AG20443 (cell line): ENCODE measurements at regions not wholly inside any gene's neighbourhood (a gene's known extent, or its start where the extent isn't known, plus 50 kb on each side); places are given as distances from the start of the nearest gene placed in this dataset.

Experiments used
- DNase-seq: peaks from one replicate; pipeline ENCODE4 v3.0.0; 2012; ENCODE audit warnings: low spot score, mixed read lengths

- DNase-seq, result no peak
Observed at GRCh38 chr4:96316776-96317175, 476.9 kb downstream of the PDHA2 start.

DNA sequence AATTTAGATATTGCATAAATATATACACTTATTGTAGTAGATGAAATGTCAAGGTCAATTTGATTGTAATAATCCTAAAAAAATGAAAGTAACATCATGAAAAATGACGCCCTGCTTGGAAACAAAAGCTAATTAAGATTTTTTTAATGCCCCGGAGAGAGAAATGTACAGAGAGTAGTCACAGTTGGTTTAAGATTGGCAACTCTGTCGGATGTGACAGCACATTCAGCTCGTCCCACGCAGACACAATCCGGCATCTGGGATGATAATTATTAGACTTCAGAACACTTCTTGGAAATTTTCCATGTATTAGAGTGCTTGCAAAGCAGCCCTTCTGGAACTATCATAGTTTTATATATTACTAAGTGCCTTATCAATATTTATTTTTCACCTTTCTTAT, 478.0 kb downstream of the PDHA2 start:
- no peak for DNase-seq

DNA sequence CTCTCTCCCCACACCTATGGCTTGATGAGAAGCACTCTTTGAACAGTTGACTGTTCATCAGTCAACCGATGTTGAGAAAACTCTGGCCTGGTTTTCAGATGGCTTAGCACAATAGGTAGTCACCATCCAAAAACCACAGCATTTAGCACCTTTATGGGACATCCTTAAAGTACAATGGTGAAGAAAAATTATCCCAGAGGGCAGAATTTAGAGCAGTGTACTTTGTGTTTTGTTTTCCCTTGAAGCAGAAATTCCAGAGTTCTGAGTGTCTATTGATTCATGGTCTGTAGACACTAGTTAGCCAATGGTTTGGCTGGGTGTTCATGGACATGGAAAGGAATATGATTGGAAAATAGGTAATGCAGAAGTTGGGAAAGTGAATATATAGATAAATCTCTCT, 487.0 kb downstream of the PDHA2 start:
- DNase-seq, result no peak

DNA sequence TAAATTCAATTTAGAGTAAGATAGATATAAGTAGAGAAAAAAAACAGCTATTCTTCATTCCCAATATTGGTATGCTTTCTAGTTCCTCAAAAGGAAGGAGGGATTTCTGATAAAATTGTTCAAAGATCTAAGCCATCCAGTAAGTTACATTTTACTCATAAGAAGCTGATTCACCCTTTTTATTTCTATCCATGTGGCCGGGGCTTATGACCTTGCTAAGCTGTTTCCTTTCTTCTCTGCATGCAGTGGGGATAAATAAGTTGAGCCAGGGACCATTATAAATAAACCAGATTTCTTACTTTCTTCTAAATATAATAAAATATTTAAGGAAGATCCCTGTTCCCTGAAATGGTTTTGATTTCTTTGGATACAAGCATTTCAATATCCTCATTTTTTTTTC, 502.3 kb downstream of the PDHA2 start:
- DNase-seq, result no peak

DNA sequence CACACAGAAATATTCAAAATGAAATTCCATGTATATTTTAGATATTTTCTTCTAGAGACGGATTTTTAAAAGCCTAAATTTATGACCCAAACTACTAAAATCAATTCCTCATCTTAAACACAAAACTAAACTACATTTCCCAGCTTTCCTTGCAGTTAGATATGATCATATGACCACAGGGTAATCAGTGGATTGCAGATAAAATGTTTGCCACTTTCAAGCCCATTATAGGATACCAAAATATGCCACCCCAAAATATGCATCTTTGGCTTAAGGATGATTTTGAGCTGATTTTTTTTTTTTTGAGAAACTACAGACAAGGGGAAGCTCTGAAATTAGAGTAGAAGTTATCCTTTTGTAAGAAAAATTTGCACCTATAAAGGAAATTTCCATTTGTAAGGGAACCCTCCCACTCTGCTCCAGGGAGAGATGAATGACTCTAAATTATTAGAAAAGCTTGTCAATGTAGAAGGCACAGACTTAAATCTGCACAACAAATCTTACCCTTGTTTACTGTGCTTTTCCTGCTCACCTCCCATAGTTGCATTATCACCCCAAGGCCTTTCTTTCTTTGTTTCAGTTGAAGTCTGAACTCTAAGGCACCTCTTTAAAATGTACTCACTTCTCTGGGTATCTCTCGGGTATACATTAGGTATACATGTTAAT, 503.0 kb downstream of the PDHA2 start:
- DNase-seq, result no peak

DNA sequence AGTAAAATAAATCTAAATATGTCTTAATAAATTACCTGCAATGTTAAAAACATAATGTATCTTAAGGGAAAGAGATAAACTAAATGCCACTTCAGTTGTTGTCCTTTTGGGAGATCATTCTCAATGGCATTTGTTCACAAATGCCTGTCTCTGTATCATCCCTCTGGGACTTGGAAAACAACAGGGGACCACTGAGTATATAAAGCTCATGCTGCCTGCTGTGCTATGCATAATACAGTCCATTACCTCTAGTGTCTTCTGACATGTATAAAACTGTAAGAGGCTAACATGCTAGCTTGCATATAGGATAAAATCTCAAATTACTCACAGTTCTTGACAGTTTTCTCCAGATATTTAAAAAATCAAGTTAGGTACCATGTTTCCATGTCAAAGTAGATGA, 503.9 kb downstream of the PDHA2 start:
- DNase-seq, result no peak

DNA sequence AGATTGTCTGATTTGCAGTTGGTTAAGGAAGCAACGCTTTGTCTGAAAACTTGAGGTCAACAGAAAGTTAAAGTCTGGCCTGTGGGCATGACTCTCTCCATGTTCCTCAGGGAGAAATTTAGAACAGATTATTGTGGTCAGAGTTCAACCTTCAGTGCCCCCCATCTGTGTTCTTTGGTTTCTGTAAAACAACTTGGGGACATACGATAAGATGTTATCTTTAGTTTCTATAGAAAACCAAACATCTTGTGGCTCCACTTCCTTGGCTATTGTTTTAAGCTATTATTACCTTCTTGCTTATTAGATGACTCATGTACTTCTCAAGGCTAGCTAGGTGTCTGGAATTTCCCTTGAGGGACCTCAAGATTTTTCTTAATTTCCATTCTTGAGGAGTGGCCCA, 507.7 kb downstream of the PDHA2 start:
- DNase-seq, result no peak

DNA sequence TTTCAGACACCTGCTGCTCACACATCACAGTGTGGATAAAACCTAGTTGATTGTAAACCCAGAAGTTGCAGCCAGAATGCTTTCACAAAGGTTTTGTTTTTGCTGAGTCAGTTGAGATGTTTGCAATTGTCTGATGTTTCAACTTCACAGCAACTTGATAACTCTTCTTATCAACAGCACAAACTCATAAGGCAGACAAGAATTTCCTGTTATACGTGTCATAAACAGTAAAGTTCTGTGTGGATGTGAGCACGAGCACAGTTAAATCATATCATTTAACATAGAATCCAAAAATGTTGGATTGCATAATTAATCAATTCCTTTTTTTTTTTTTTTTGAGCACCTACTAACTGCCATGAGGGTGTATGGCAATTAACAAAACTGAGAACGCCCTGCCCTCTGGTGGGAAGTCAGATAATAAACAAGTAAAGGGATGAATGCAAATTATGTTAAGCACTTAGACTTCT, 512.2 kb downstream of the PDHA2 start:
- no peak for DNase-seq

DNA sequence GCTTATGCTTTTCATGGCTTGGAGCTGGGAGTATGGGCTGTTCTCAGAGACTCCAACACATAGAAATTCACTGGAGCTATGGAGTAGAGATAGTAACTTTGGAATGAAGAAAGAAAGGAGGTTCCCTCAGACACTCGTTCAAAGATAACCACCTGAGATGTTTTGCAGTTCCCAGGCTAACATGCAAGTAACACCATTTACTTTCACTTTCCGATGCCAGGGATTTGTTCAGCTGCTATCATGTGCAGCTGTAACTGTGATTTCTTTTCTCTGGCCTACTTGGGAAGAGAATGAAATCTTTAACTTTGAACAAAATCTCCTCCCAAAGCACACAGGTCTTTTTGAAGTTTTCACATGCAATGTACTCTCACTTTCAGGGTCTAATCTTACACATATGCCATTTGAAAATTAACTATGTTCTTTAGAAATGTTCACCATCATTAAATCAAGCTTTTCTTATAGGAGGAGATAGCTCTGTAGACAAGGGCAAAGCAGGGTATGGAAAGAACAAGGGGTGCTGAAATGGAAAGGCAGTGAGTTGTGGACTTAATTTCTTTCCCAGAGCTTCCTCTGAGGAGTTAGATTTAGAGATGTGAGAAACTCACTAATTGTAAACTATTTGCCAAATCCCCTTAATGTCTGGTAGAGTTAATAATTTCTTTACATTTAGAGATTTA, 514.3 kb downstream of the PDHA2 start:
- no peak for DNase-seq

- no peak for DNase-seq
Observed at GRCh38 chr4:96355414-96355813, 515.5 kb downstream of the PDHA2 start.

GRCh38 chr4:96356591-96357370, 516.9 kb downstream of the PDHA2 start:
- DNase-seq, result no peak

- DNase-seq, result no peak
Observed at GRCh38 chr4:96366632-96367031, 526.7 kb downstream of the PDHA2 start.

DNA sequence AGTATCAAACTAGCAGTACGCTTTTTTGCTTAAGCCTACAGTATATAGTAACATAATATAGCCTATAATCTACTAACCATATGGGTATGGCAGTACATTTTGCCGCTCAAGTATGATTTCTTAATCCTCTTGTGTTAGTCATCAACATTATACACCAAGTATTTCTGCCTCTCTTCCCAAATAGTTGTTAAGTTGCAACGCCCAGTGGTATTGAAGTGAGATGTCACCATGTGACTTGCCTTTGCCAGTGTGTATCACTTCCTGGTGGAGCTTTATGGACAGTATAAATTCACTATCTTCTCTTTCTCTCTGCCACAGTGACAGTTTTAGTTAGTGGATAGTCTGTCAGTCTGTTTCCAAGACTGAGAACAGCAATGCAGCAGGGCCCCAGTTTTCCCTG, 535.5 kb downstream of the PDHA2 start:
- DNase-seq, result no peak

DNA sequence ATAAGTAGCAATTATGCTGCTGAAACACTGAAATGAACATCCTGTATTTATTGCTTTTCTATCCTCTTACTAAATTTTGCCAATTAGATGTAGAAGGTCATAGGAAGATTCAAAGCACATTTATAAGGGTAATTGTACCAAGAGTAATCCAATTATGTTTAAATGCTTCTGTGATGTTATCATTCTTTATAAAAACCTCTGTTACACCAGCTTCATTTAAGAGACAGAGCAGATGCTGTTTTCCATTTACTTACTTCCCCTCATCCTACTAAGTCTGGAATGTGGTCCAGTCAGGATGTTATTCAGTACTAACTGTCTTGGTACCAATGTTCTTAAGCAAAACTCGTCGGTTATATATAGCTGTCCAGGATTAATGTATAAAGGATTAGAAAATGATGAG, 539.6 kb downstream of the PDHA2 start:
- no peak for DNase-seq

GRCh38 chr4:96380106-96380505, 540.2 kb downstream of the PDHA2 start:
- DNase-seq, result no peak

- DNase-seq, result no peak
Observed at GRCh38 chr4:96383349-96383748, 543.5 kb downstream of the PDHA2 start.

- DNase-seq, result no peak
Observed at GRCh38 chr4:96389770-96390169, 549.9 kb downstream of the PDHA2 start.

GRCh38 chr4:96390404-96390803, 550.5 kb downstream of the PDHA2 start:
- no peak for DNase-seq

DNA sequence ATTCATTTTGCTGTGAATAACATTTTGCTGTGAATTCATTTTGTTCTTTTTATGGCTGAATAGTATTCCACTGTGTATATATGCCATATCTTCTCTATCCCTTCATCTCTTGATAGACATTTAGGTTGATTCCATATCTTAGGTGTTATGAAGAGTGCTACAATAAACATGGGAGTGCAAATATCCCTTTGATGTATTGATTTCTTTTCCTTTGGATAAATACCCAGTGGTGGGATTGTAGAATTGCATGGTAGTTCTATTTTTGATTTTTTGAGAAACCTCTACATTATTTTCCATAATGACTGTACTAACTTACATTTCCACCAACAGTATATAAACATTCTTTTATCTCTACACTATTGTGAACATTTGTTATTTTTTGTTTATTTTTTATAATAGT, 555.9 kb downstream of the PDHA2 start:
- no peak for DNase-seq

DNA sequence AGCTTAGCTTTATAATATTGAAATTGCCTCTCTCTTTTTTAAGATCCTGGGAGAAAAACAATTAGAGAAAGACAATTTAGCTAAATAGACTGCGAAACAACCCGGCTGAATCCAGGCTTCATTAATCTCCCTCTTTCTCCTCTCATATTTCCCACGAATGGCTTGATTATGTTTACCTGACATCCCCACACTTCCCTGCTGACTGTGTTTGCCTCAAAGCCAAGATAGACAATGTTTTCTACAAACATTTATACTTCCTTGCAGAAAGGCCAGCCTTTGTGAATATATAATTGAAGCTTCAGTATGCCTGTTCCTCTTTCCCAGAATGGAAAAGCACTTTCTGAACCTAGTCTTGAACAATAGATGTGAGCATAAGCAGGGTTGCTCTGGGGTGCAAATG, 566.8 kb downstream of the PDHA2 start:
- DNase-seq, result no peak

- DNase-seq, result no peak
Observed at GRCh38 chr4:96407225-96407624, 567.3 kb downstream of the PDHA2 start.

- DNase-seq, result no peak
Observed at GRCh38 chr4:96407738-96408463, 568.0 kb downstream of the PDHA2 start.
